H9 (cell line): ENCODE measurements at regions not wholly inside any gene's neighbourhood (a gene's known extent, or its start where the extent isn't known, plus 50 kb on each side); places are given as distances from the start of the nearest gene placed in this dataset.

Experiments used
- DNase-seq: peaks from one replicate; pipeline ENCODE4 v3.0.0-alpha.2; 2017
- H2AFZ ChIP-seq: one replicate; pipeline ENCODE4 v1.6.1; 2013; ENCODE audit warnings: mild to moderate bottlenecking, low read length, control low read depth, moderate library complexity
- H2AK5ac ChIP-seq: 2 replicates; pipeline ENCODE4 v1.6.1; 2013; ENCODE audit warnings: low read length, control low read depth, mixed read lengths; ENCODE audit not compliant: insufficient read length
- H2BK120ac ChIP-seq: one replicate; pipeline ENCODE4 v1.6.1; 2013; ENCODE audit warnings: low read depth, mild to moderate bottlenecking, low read length, control low read depth, inconsistent platforms; ENCODE audit not compliant: poor library complexity, severe bottlenecking
- H2BK12ac ChIP-seq: 2 replicates; pipeline ENCODE4 v1.6.1; 2013; ENCODE audit warnings: low read length, control low read depth, mixed read lengths, low read depth; ENCODE audit not compliant: insufficient read length
- H2BK15ac ChIP-seq: 2 replicates; pipeline ENCODE4 v1.6.1; 2013; ENCODE audit warnings: low read depth, low read length, control low read depth
- H2BK20ac ChIP-seq: one replicate; pipeline ENCODE4 v1.6.1; 2013; ENCODE audit warnings: low read depth, mild to moderate bottlenecking, low read length, control low read depth, inconsistent platforms; ENCODE audit not compliant: poor library complexity, severe bottlenecking
- H2BK5ac ChIP-seq: 2 replicates; pipeline ENCODE4 v1.6.1; 2013; ENCODE audit warnings: low read length, control low read depth, mixed read lengths; ENCODE audit not compliant: insufficient read length
- H3K14ac ChIP-seq: 2 replicates; pipeline ENCODE4 v1.6.1; 2013; ENCODE audit warnings: low read length, control low read depth; ENCODE audit not compliant: insufficient read depth
- H3K18ac ChIP-seq: 2 replicates; pipeline ENCODE4 v1.6.1; 2013; ENCODE audit warnings: low read depth, mild to moderate bottlenecking, mixed read lengths, low read length, control low read depth; ENCODE audit not compliant: insufficient read length
- H3K23ac ChIP-seq: 2 replicates; pipeline ENCODE4 v1.6.1; 2013; ENCODE audit warnings: low read length, control low read depth, mixed read lengths, low read depth; ENCODE audit not compliant: insufficient read length
- H3K23me2 ChIP-seq: 2 replicates; pipeline ENCODE4 v1.6.1; 2013; ENCODE audit warnings: low read depth, mild to moderate bottlenecking, mixed read lengths, low read length, control low read depth; ENCODE audit not compliant: insufficient read length, poor library complexity, severe bottlenecking
- H3K27ac ChIP-seq: 2 replicates; pipeline ENCODE4 v1.5.1; 2013; ENCODE audit warnings: low read length, control low read depth, mixed read lengths, low read depth; ENCODE audit not compliant: insufficient read length
- H3K27me3 ChIP-seq: 2 replicates; pipeline ENCODE4 v1.6.1; 2013; ENCODE audit warnings: low read length, control low read depth, inconsistent platforms; ENCODE audit not compliant: insufficient read depth
- H3K4ac ChIP-seq: 2 replicates; pipeline ENCODE4 v1.6.1; 2013; ENCODE audit warnings: low read depth, mild to moderate bottlenecking, control low read depth, inconsistent platforms, low read length, moderate library complexity
- H3K4me1 ChIP-seq: 2 replicates; pipeline ENCODE4 v1.6.1; 2013; ENCODE audit warnings: low read length, control low read depth, inconsistent platforms; ENCODE audit not compliant: insufficient read depth
- H3K4me2 ChIP-seq: 2 replicates; pipeline ENCODE4 v1.6.1; 2013; ENCODE audit warnings: low read length, control low read depth, mixed read lengths; ENCODE audit not compliant: insufficient read length, insufficient read depth
- H3K56ac ChIP-seq: 2 replicates; pipeline ENCODE4 v1.6.1; 2013; ENCODE audit warnings: low read depth, mild to moderate bottlenecking, mixed read lengths, low read length, control low read depth; ENCODE audit not compliant: insufficient read length
- H3K79me1 ChIP-seq: 2 replicates; pipeline ENCODE4 v1.6.1; 2013; ENCODE audit warnings: low read depth, mild to moderate bottlenecking, moderate library complexity, low read length, control low read depth, inconsistent platforms; ENCODE audit not compliant: insufficient read depth, poor library complexity, severe bottlenecking
- H3K79me2 ChIP-seq: 2 replicates; pipeline ENCODE4 v1.6.1; 2013; ENCODE audit warnings: low read length, control low read depth, inconsistent platforms; ENCODE audit not compliant: insufficient read depth
- H3K9ac ChIP-seq: 2 replicates; pipeline ENCODE4 v1.6.1; 2013; ENCODE audit warnings: low read length, control low read depth, mixed read lengths; ENCODE audit not compliant: insufficient read length; ENCODE audit errors: extremely low read depth
- H3K9me3 ChIP-seq: one replicate; pipeline ENCODE4 v1.6.1; 2013; ENCODE audit warnings: low read depth, low read length, inconsistent platforms; ENCODE audit not compliant: control insufficient read depth
- H3T11ph ChIP-seq: one replicate; pipeline ENCODE4 v1.6.1; 2013; ENCODE audit warnings: mild to moderate bottlenecking, low read length, control low read depth, inconsistent platforms
- H4K20me1 ChIP-seq: one replicate; pipeline ENCODE4 v1.6.1; 2013; ENCODE audit not compliant: control insufficient read depth, insufficient read length, insufficient read depth
- H4K5ac ChIP-seq: 2 replicates; pipeline ENCODE4 v1.6.1; 2013; ENCODE audit warnings: low read depth, mild to moderate bottlenecking, mixed read lengths, low read length, control low read depth; ENCODE audit not compliant: insufficient read length
- H4K8ac ChIP-seq: replicated peaks from 2 replicates; pipeline ENCODE4 v1.6.1; 2013; ENCODE audit warnings: low read length, control low read depth, mixed read lengths, low read depth; ENCODE audit not compliant: insufficient read length
- H4K91ac ChIP-seq: 2 replicates; pipeline ENCODE4 v1.6.1; 2013; ENCODE audit warnings: low read depth, mild to moderate bottlenecking, moderate library complexity, mixed read lengths, low read length, control low read depth; ENCODE audit not compliant: insufficient read length
- H3K27ac Mint-ChIP-seq, 3 experiments: 2 replicates in 2 of 3; 3 replicates in 1 of 3; pipeline ENCODE4 v1.8.0; 2020 to 2021; ENCODE audit warnings: mixed read lengths in 3 of 3, mild to moderate bottlenecking in 1 of 3, moderate library complexity in 1 of 3
- H3K27me3 Mint-ChIP-seq: 2 replicates; pipeline ENCODE4 v1.8.0; 2021; ENCODE audit warnings: low read depth, mild to moderate bottlenecking, moderate library complexity, mixed read lengths
- H3K36me3 Mint-ChIP-seq, 3 experiments: 2 replicates in 2 of 3; 3 replicates in 1 of 3; pipeline ENCODE4 v1.8.0; 2020 to 2021; ENCODE audit warnings: low read depth in 3 of 3, mixed read lengths in 3 of 3; ENCODE audit not compliant: insufficient read depth in 1 of 3
- H3K4me1 Mint-ChIP-seq, 2 experiments: 2 replicates each; pipeline ENCODE4 v1.8.0; 2020; ENCODE audit warnings: mixed read lengths in 2 of 2
- H3K4me3 Mint-ChIP-seq, 2 experiments: 2 replicates in 1 of 2; 3 replicates in 1 of 2; pipeline ENCODE4 v1.8.0; 2020 to 2021; ENCODE audit warnings: mild to moderate bottlenecking in 2 of 2, mixed read lengths in 2 of 2, moderate library complexity in 1 of 2
- H3K9me3 Mint-ChIP-seq, 2 experiments: 2 replicates in 1 of 2; 3 replicates in 1 of 2; pipeline ENCODE4 v1.8.0; 2020; ENCODE audit warnings: mild to moderate bottlenecking in 2 of 2, mixed read lengths in 2 of 2, moderate library complexity in 1 of 2
- CTCF ChIP-seq: fragments of 200-600 bp; sonication (generic); conservative IDR thresholded peaks from 3 replicates; pipeline ENCODE4 v1.8.0; 2021; ENCODE audit warnings: antibody characterized with exemption, mild to moderate bottlenecking
- WGBS: extraction: QIAGEN DNeasy Blood & Tissue Kit; methylation state at CpG from one replicate; pipeline ENCODE4 v1.1.7; 2013; ENCODE audit warnings: missing lambda C conversion rate, low lambda C conversion rate, mixed read lengths; ENCODE audit not compliant: insufficient read length; ENCODE audit errors: extremely low coverage; 5-methylcytosine and 5-hydroxymethylcytosine counted together

GRCh38 chr15:93865586-93865985, 365.8 kb upstream of the MCTP2 start:
- no CpG with 5 or more reads among the region's 4 CpGs for WGBS
- H3T11ph ChIP-seq: no peak overlapping the region

More at GRCh38 chr15:93865586-93865985, 365.8 kb upstream of the MCTP2 start:
- no peaks in the 10 kb centered on the region for H3K79me2 ChIP-seq
- no peaks in the 10 kb centered on the region for H3K4me1 ChIP-seq
- DNase-seq: no peak
- H3K4me3 Mint-ChIP-seq: no peak overlapping the region
- no peak overlapping the region for H2AFZ ChIP-seq
- H2BK120ac ChIP-seq: no peak overlapping the region
- no peak overlapping the region for H2BK12ac ChIP-seq
- no peak overlapping the region for H3K4me2 ChIP-seq
- no peaks in the 10 kb centered on the region for H3K9me3 ChIP-seq
- H3K27me3 ChIP-seq: no peaks in the 10 kb centered on the region
- H3K4me1 Mint-ChIP-seq: no peaks in the 10 kb centered on the region
- H3K56ac ChIP-seq: no peak overlapping the region
- no peak overlapping the region for H3K27ac Mint-ChIP-seq
- H3K27me3 Mint-ChIP-seq: peaks cover 2% of the 10 kb centered on the region; the same call in 1 of the 2 replicates
- H3K4ac ChIP-seq: no peak overlapping the region
- no peaks in the 10 kb centered on the region for H3K79me1 ChIP-seq
- H2BK20ac ChIP-seq: no peak overlapping the region
- H4K91ac ChIP-seq: no peak overlapping the region
- TF ChIP-seq CTCF: no peak
- no peaks in the 10 kb centered on the region for H4K20me1 ChIP-seq
- no peak overlapping the region for H3K9ac ChIP-seq
- no peak overlapping the region for H2AK5ac ChIP-seq
- H3K23ac ChIP-seq: no peak overlapping the region
- no peak overlapping the region for H2BK15ac ChIP-seq
- H3K36me3 Mint-ChIP-seq: no peaks in the 10 kb centered on the region
- no peak overlapping the region for H3K18ac ChIP-seq
- no peak overlapping the region for H3K27ac ChIP-seq
- H4K8ac ChIP-seq: no peak overlapping the region
- H3K14ac ChIP-seq: no peak overlapping the region
- no peak overlapping the region for H4K5ac ChIP-seq
- H3K23me2 ChIP-seq: no peaks in the 10 kb centered on the region
- no peak overlapping the region for H2BK5ac ChIP-seq
- no peaks in the 10 kb centered on the region for H3K9me3 Mint-ChIP-seq
